Suprapubic skin (tissue), 4 donors: ENCODE measurements at regions not wholly inside any gene's neighbourhood (a gene's known extent, or its start where the extent isn't known, plus 50 kb on each side); places are given as distances from the start of the nearest gene placed in this dataset.

ENCODE experiments used
- DNase-seq, 2 donors: peaks; one replicate each; pipeline ENCODE4 v3.0.0-alpha.2; 2019; ENCODE audit warnings: low spot score in 2 of 2
- H3K27ac ChIP-seq: fragments of 200-600 bp; sonication (generic); one replicate; pipeline ENCODE4 v1.5.1; 2019
- H3K27me3 ChIP-seq: fragments of 200-600 bp; sonication (generic); one replicate; pipeline ENCODE4 v1.5.1; 2019
- H3K36me3 ChIP-seq: fragments of 200-600 bp; sonication (generic); one replicate; pipeline ENCODE4 v1.5.1; 2019
- H3K4me1 ChIP-seq: fragments of 200-600 bp; sonication (generic); one replicate; pipeline ENCODE4 v1.5.1; 2019
- H3K4me3 ChIP-seq: fragments of 200-600 bp; sonication (generic); one replicate; pipeline ENCODE4 v1.5.1; 2019; ENCODE audit warnings: mild to moderate bottlenecking
- H3K9me3 ChIP-seq: fragments of 200-600 bp; sonication (generic); one replicate; pipeline ENCODE4 v1.5.1; 2019
- EP300 ChIP-seq: sonication (generic); formaldehyde crosslinking; IDR thresholded peaks from one replicate; pipeline ENCODE4 v1.6.1; 2017; ENCODE audit warnings: antibody characterized with exemption
- POLR2A ChIP-seq, 2 donors: fragments of 450-650 bp; IDR thresholded peaks; one replicate each; pipeline ENCODE4 v1.6.1; 2017; ENCODE audit warnings: antibody characterized with exemption in 2 of 2, mild to moderate bottlenecking in 2 of 2, moderate library complexity in 2 of 2
- POLR2AphosphoS5 ChIP-seq, 3 donors: sonication (generic); formaldehyde crosslinking; IDR thresholded peaks; one replicate each; pipeline ENCODE4 v1.6.1; 2017; ENCODE audit warnings: antibody characterized with exemption in 3 of 3
- WGBS: methylation state at CpG from one replicate; pipeline ENCODE4 v1.1.5; 2018; 5-methylcytosine and 5-hydroxymethylcytosine counted together
- TF ChIP-seq, protein P1 (sequence below), 2 donors: fragments of 200-600 bp in 1 of 2; fragments of 450-650 bp in 1 of 2; sonication (generic) in 1 of 2; IDR thresholded peaks; one replicate each; pipeline ENCODE4 v1.5.1; 2016 to 2019; ENCODE audit warnings: antibody characterized with exemption in 2 of 2, mild to moderate bottlenecking in 1 of 2, moderate library complexity in 1 of 2

GRCh38 chr3:88324788-88325187 is 175.0 kb downstream of the C3orf38 start:
- Histone ChIP-seq H3K4me3 (no peak overlapping the region), H3K9me3 (peaks cover 2% of the 10 kb centered on the region), H3K36me3 (no peaks in the 10 kb centered on the region), H3K27ac (no peak overlapping the region), H3K4me1 (no peaks in the 10 kb centered on the region), H3K27me3 (no peaks in the 10 kb centered on the region)
- DNase-seq: no peak
- 74% methylated on average over 2 of the region's 2 CpGs for WGBS
- no peak for TF ChIP-seq EP300
- TF ChIP-seq, protein P1, sequence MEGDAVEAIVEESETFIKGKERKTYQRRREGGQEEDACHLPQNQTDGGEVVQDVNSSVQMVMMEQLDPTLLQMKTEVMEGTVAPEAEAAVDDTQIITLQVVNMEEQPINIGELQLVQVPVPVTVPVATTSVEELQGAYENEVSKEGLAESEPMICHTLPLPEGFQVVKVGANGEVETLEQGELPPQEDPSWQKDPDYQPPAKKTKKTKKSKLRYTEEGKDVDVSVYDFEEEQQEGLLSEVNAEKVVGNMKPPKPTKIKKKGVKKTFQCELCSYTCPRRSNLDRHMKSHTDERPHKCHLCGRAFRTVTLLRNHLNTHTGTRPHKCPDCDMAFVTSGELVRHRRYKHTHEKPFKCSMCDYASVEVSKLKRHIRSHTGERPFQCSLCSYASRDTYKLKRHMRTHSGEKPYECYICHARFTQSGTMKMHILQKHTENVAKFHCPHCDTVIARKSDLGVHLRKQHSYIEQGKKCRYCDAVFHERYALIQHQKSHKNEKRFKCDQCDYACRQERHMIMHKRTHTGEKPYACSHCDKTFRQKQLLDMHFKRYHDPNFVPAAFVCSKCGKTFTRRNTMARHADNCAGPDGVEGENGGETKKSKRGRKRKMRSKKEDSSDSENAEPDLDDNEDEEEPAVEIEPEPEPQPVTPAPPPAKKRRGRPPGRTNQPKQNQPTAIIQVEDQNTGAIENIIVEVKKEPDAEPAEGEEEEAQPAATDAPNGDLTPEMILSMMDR (IDR thresholded peaks at IDR 0.05): no peak
- no peak for TF ChIP-seq POLR2AphosphoS5 (IDR thresholded peaks at IDR 0.05)
- no peak for TF ChIP-seq POLR2A (IDR thresholded peaks at IDR 0.05)

GRCh38 chr3:88334187-88334868 is 184.6 kb downstream of the C3orf38 start:
- DNase-seq: no peak
- no peak for TF ChIP-seq POLR2A (IDR thresholded peaks at IDR 0.05)
- TF ChIP-seq, protein P1 (IDR thresholded peaks at IDR 0.05): no peak
- TF ChIP-seq EP300: no peak
- no peak for TF ChIP-seq POLR2AphosphoS5 (IDR thresholded peaks at IDR 0.05)
- no peaks in the 10 kb centered on the region for H3K4me1 ChIP-seq
- H3K27ac ChIP-seq: no peak overlapping the region
- H3K27me3 ChIP-seq: no peaks in the 10 kb centered on the region
- WGBS: 77% methylated on average over 7 of the region's 7 CpGs
- H3K9me3 ChIP-seq: peaks cover 3% of the 10 kb centered on the region
- no peaks in the 10 kb centered on the region for H3K36me3 ChIP-seq
- H3K4me3 ChIP-seq: no peak overlapping the region

DNA sequence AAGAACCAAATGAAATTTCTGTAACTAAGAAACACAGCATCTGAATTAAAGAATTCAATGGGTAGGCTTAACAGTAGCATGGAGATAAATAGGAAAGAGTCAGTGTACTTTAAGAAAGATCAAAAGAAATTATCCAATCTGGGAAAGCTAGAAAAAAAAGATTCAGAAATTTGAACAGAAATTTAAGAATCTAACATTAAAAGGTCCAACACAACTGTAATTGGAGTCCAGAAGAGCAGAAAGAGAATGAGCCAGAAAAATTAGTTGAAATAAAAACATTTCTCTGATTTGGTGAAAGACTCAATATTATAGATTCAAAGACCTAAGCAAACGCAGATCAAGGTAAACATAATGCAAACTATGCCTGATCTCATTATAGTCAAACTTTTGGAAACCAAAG is 187.1 kb downstream of the C3orf38 start:
- no peaks in the 10 kb centered on the region for H3K4me1 ChIP-seq
- no peaks in the 10 kb centered on the region for H3K27me3 ChIP-seq
- 76% methylated on average over 1 of the region's 1 CpG for WGBS
- peaks cover 3% of the 10 kb centered on the region for H3K9me3 ChIP-seq
- TF ChIP-seq POLR2A (IDR thresholded peaks at IDR 0.05): no peak
- TF ChIP-seq, protein P1 (IDR thresholded peaks at IDR 0.05): no peak
- TF ChIP-seq EP300: no peak
- TF ChIP-seq POLR2AphosphoS5 (IDR thresholded peaks at IDR 0.05): no peak
- no peak overlapping the region for H3K4me3 ChIP-seq
- DNase-seq: no peak
- H3K36me3 ChIP-seq: no peaks in the 10 kb centered on the region
- no peak overlapping the region for H3K27ac ChIP-seq

DNA sequence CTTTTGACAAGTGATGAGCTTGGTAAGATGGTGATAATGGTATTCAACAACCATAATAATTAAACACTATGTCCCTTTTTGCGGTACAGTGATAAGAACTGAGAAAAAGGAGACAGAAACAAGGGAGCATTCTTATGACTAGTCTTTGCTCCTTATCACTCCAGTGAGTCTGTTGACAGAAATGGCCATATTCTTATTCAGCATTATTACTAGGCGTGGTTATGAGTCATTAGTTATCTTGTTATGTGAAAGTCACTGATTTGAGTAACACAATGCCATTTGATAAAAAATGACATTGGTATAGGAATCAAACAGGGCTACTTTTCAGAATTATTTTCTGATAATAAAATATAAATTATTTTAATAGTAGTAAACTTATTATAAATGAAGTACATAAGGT is 193.5 kb downstream of the C3orf38 start:
- TF ChIP-seq POLR2A (IDR thresholded peaks at IDR 0.05) (no peak), POLR2AphosphoS5 (IDR thresholded peaks at IDR 0.05) (no peak), EP300 (no peak)
- TF ChIP-seq, protein P1 (IDR thresholded peaks at IDR 0.05): no peak
- H3K9me3 ChIP-seq: no peaks in the 10 kb centered on the region

GRCh38 chr3:88346643-88347042 is 196.9 kb downstream of the C3orf38 start:
- Histone ChIP-seq H3K4me1 (no peaks in the 10 kb centered on the region), H3K27ac (no peak overlapping the region), H3K27me3 (no peaks in the 10 kb centered on the region), H3K4me3 (no peak overlapping the region), H3K36me3 (no peaks in the 10 kb centered on the region), H3K9me3 (no peaks in the 10 kb centered on the region)
- TF ChIP-seq, protein P1 (IDR thresholded peaks at IDR 0.05): no peak
- TF ChIP-seq POLR2A (IDR thresholded peaks at IDR 0.05) (no peak), EP300 (no peak), POLR2AphosphoS5 (IDR thresholded peaks at IDR 0.05) (no peak)
- WGBS: 84% methylated on average over 2 of the region's 2 CpGs
- DNase-seq: no peak

More for the DNA sequence above, 193.5 kb downstream of the C3orf38 start:
- H3K27me3 ChIP-seq: no peaks in the 10 kb centered on the region
- H3K36me3 ChIP-seq: no peaks in the 10 kb centered on the region
- WGBS: 89% methylated on average over 2 of the region's 2 CpGs
- no peak overlapping the region for H3K27ac ChIP-seq
- no peak overlapping the region for H3K4me3 ChIP-seq
- no peaks in the 10 kb centered on the region for H3K4me1 ChIP-seq
- no peak for DNase-seq
